Bronchial epithelial cell (primary cell): ENCODE measurements at regions not wholly inside any gene's neighbourhood (a gene's known extent, or its start where the extent isn't known, plus 50 kb on each side); places are given as distances from the start of the nearest gene placed in this dataset.

Experiments used
- DNase-seq: peaks from one replicate; pipeline ENCODE4 v3.0.0-alpha.2; 2010; ENCODE audit warnings: low read depth
- FAIRE-seq: peaks from 2 replicates; lab custom pipeline; 2011; peaks lifted over from hg19 to GRCh38; lab: Jason Lieb, UNC
- H3K27me3 ChIP-seq: 2 replicates; pipeline ENCODE4 v1.5.1; 2011; ENCODE audit warnings: low read length; ENCODE audit not compliant: control insufficient read depth, insufficient read depth
- H3K36me3 ChIP-seq: 2 replicates; pipeline ENCODE4 v1.5.1; 2011; ENCODE audit warnings: low read length; ENCODE audit not compliant: control insufficient read depth, insufficient read depth
- H3K4me3 ChIP-seq: 2 replicates; pipeline ENCODE4 v1.5.1; 2011; ENCODE audit warnings: mild to moderate bottlenecking, low read depth, low read length, control low read depth
- CTCF ChIP-seq: IDR thresholded peaks from 2 replicates; pipeline ENCODE4 v1.5.1; 2011; ENCODE audit warnings: mild to moderate bottlenecking, moderate library complexity, low read length, control low read depth, inconsistent platforms; ENCODE audit not compliant: insufficient read depth, severe bottlenecking

- H3K4me3 ChIP-seq = no peak overlapping the region
- no peaks in the 10 kb centered on the region for H3K36me3 ChIP-seq
- no peaks in the 10 kb centered on the region for H3K27me3 ChIP-seq
- no peak for FAIRE-seq
- DNase-seq = no peak
- TF ChIP-seq CTCF = no peak
Observed at GRCh38 chr1:112133487-112133886, 144.0 kb upstream of the KCND3 start.

- Histone ChIP-seq H3K36me3 (no peaks in the 10 kb centered on the region), H3K27me3 (peaks cover 8% of the 10 kb centered on the region), H3K4me3 (no peak overlapping the region)
- no peak for FAIRE-seq
- TF ChIP-seq CTCF = no peak
- DNase-seq = no peak
Observed at GRCh38 chr1:112140743-112141142, 151.3 kb upstream of the KCND3 start.

GRCh38 chr1:112141301-112141700, 151.8 kb upstream of the KCND3 start:
- Histone ChIP-seq H3K4me3 (no peak overlapping the region), H3K27me3 (peaks cover 8% of the 10 kb centered on the region), H3K36me3 (no peaks in the 10 kb centered on the region)
- DNase-seq = no peak
- no peak for TF ChIP-seq CTCF
- FAIRE-seq = no peak

- Histone ChIP-seq H3K27me3 (peaks cover 8% of the 10 kb centered on the region), H3K4me3 (no peak overlapping the region), H3K36me3 (no peaks in the 10 kb centered on the region)
- TF ChIP-seq CTCF = no peak
- no peak for DNase-seq
- FAIRE-seq = no peak
Observed at GRCh38 chr1:112141923-112142322, 152.5 kb upstream of the KCND3 start.

GRCh38 chr1:112143871-112144441, 154.5 kb upstream of the KCND3 start:
- Histone ChIP-seq H3K36me3 (no peaks in the 10 kb centered on the region), H3K4me3 (no peak overlapping the region), H3K27me3 (peaks cover 8% of the 10 kb centered on the region)
- no peak for TF ChIP-seq CTCF
- DNase-seq (no peak), FAIRE-seq (no peak)
